Inflammatory macrophage treated with lipopolysaccharide for 1 hour (primary cell): ENCODE measurements at regions not wholly inside any gene's neighbourhood (a gene's known extent, or its start where the extent isn't known, plus 50 kb on each side); places are given as distances from the start of the nearest gene placed in this dataset.
"Not testable (repeated sequence)": the region's sequence is repeated elsewhere in the genome, so short reads cannot be mapped to it uniquely, and the experiment has no call there.

Experiments used
- DNase-seq, 2 donors: peaks; one replicate each; pipeline ENCODE4 v3.0.0-alpha.2; 2020 to 2022

GRCh38 chr5:165370233-165370632, 1864.8 kb downstream of the MAT2B start:
- DNase-seq, result no peak

GRCh38 chr5:165370794-165371193, 1865.4 kb downstream of the MAT2B start:
- no peak for DNase-seq

GRCh38 chr5:165375201-165375600, 1869.8 kb downstream of the MAT2B start:
- no peak for DNase-seq

- peak; percentile 26 to 39 for DNase-seq
These were observed 1888.4 kb downstream of the MAT2B start for GRCh38 chr5:165393839-165394238.

GRCh38 chr5:165397516-165397915, 1892.1 kb downstream of the MAT2B start:
- DNase-seq, result no peak

GRCh38 chr5:165400086-165400485, 1894.7 kb downstream of the MAT2B start:
- DNase-seq, result no peak

- DNase-seq, result no peak
These were observed 1899.5 kb downstream of the MAT2B start for GRCh38 chr5:165404917-165405316.

- DNase-seq, result peak; percentile 48 to 51
These were observed 1899.9 kb downstream of the MAT2B start for GRCh38 chr5:165405340-165405739.

- DNase-seq, result no peak
These were observed 1901.9 kb downstream of the MAT2B start for GRCh38 chr5:165407352-165407751.

GRCh38 chr5:165410476-165410875, 1905.1 kb downstream of the MAT2B start:
- DNase-seq, result peak; percentile 5 to 15

- DNase-seq, result not testable (repeated sequence)
These were observed 1906.1 kb downstream of the MAT2B start for GRCh38 chr5:165411532-165411931.

- DNase-seq, result no peak
These were observed 1915.1 kb downstream of the MAT2B start for GRCh38 chr5:165420493-165420892.

- DNase-seq, result no peak
These were observed 1918.4 kb downstream of the MAT2B start for GRCh38 chr5:165423697-165424299.

- DNase-seq, result no peak
These were observed 1920.2 kb downstream of the MAT2B start for GRCh38 chr5:165425594-165425993.

- DNase-seq, result no peak
These were observed 1943.3 kb downstream of the MAT2B start for GRCh38 chr5:165448753-165449152.

- DNase-seq, result peak; percentile 13 to 62
These were observed 1952.6 kb downstream of the MAT2B start for GRCh38 chr5:165457859-165458481.

GRCh38 chr5:165459232-165459631, 1953.8 kb downstream of the MAT2B start:
- no peak for DNase-seq

GRCh38 chr5:165460911-165461310, 1955.5 kb downstream of the MAT2B start:
- DNase-seq, result no peak

GRCh38 chr5:165477546-165477945, 1972.1 kb downstream of the MAT2B start:
- DNase-seq, result no peak

- DNase-seq, result peak in 1 of 2 donors; percentile 1
These were observed 1990.5 kb downstream of the MAT2B start for GRCh38 chr5:165495829-165496380.

GRCh38 chr5:165497707-165498106, 1992.3 kb downstream of the MAT2B start:
- peak; percentile 29 to 52 for DNase-seq

GRCh38 chr5:165502893-165503691, 1997.7 kb downstream of the MAT2B start:
- DNase-seq, result no peak

GRCh38 chr5:165504674-165505073, 1999.3 kb downstream of the MAT2B start:
- DNase-seq, result no peak

- no peak for DNase-seq
These were observed 2002.9 kb downstream of the MAT2B start for GRCh38 chr5:165508286-165508685.
